Upper lobe of left lung (tissue), 6 donors: ENCODE measurements at regions not wholly inside any gene's neighbourhood (a gene's known extent, or its start where the extent isn't known, plus 50 kb on each side); places are given as distances from the start of the nearest gene placed in this dataset.

Source experiments
- ATAC-seq, 2 donors: fragments of 200-7000 bp; cut with Tn5 transposase; one replicate each; pipeline ENCODE4 v1.9.1; 2022; ENCODE audit warnings: mild to moderate bottlenecking in 2 of 2, moderate library complexity in 2 of 2; ENCODE audit not compliant: low FRiP score in 2 of 2
- DNase-seq, 2 donors: peaks; one replicate each; pipeline ENCODE4 v3.0.0-alpha.2; 2019 to 2020
- H3K27ac ChIP-seq, 4 donors: fragments of 200-600 bp; sonication (generic); one replicate each; pipeline ENCODE4 v1.5.1; 2016 to 2019
- H3K27me3 ChIP-seq, 4 donors: fragments of 200-600 bp; sonication (generic); one replicate each; pipeline ENCODE4 v1.5.1; 2017 to 2019
- H3K36me3 ChIP-seq, 4 donors: fragments of 200-600 bp; sonication (generic); one replicate each; pipeline ENCODE4 v1.5.1; 2016 to 2019
- H3K4me1 ChIP-seq, 4 donors: fragments of 200-600 bp; sonication (generic); one replicate each; pipeline ENCODE4 v1.5.1; 2018 to 2019
- H3K4me3 ChIP-seq, 4 donors: fragments of 200-600 bp; sonication (generic); one replicate each; pipeline ENCODE4 v1.5.1; 2017 to 2019; ENCODE audit warnings: mild to moderate bottlenecking in 2 of 4, moderate library complexity in 1 of 4
- H3K9me3 ChIP-seq, 4 donors: fragments of 200-600 bp; sonication (generic); one replicate each; pipeline ENCODE4 v1.5.1; 2018 to 2019
- EP300 ChIP-seq, 4 donors: sonication (generic); formaldehyde crosslinking; IDR thresholded peaks; one replicate each; pipeline ENCODE4 v1.5.1; 2017; ENCODE audit warnings: antibody characterized with exemption in 4 of 4, control low read depth in 2 of 4
- POLR2A ChIP-seq, 4 donors: fragments of 450-650 bp; IDR thresholded peaks; one replicate each; pipeline ENCODE4 v1.5.1; 2016 to 2017; ENCODE audit warnings: antibody characterized with exemption in 4 of 4, mild to moderate bottlenecking in 2 of 4
- POLR2AphosphoS5 ChIP-seq, 2 donors: sonication (generic); formaldehyde crosslinking; IDR thresholded peaks; one replicate each; pipeline ENCODE4 v1.5.1; 2017; ENCODE audit warnings: antibody characterized with exemption in 2 of 2
- WGBS, 2 donors: methylation state at CpG; one replicate each; pipeline ENCODE4 v1.1.5; 2017 to 2018; 5-methylcytosine and 5-hydroxymethylcytosine counted together
- TF ChIP-seq, protein P1 (sequence below), 6 experiments: fragments of 450-650 bp in 4 of 6; fragments of 200-600 bp in 2 of 6; sonication (generic) in 2 of 6; IDR thresholded peaks; one replicate each; pipeline ENCODE4 v1.5.1; 2016 to 2019; ENCODE audit warnings: antibody characterized with exemption in 6 of 6
- donor health status: DM: no; HTN: no; CAD: no; lungs with moderate emphysema.
- donor health status: DM: no; HTN: yes; CAD: no; lungs with severe emphysema.

GRCh38 chr2:238652053-238652770 lies 195.7 kb upstream of the TWIST2 start:
- H3K9me3 ChIP-seq, result no peaks in the 10 kb centered on the region

DNA sequence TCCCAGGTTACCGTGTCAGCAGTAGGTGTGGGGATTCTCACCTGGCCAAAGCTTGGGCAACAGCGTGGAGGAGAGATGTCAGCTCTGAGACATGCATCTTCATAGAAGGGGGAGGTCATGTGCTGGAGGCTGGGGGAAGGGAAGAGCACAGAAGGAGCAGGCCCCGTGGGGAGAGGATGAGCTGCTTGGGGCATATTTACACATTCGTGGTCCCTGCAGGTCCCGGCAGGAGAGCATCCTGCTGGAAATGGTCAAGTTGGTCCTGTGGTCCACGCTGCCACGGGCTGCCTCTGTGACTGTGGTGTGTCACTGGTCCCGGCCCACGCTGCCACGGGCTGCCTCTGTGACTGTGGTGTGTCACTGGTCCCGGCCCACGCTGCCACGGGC lies 195.1 kb upstream of the TWIST2 start:
- no peak overlapping the region for H3K27ac ChIP-seq
- no peaks in the 10 kb centered on the region for H3K27me3 ChIP-seq
- TF ChIP-seq EP300 (IDR thresholded peaks at IDR 0.05), result no peak
- no peak for TF ChIP-seq POLR2A (IDR thresholded peaks at IDR 0.05)
- DNase-seq, result no peak
- no peaks in the 10 kb centered on the region for H3K36me3 ChIP-seq
- H3K4me3 ChIP-seq, result no peak overlapping the region
- no peak for ATAC-seq
- no peaks in the 10 kb centered on the region for H3K4me1 ChIP-seq
- WGBS, 2 donors, result 87 to 91% methylated on average over 4 to 7 of the region's 13 CpGs
- H3K9me3 ChIP-seq, result no peaks in the 10 kb centered on the region

More at GRCh38 chr2:238652053-238652770, 195.7 kb upstream of the TWIST2 start:
- Histone ChIP-seq H3K36me3 (no peaks in the 10 kb centered on the region), H3K4me3 (no peak overlapping the region), H3K27me3 (no peaks in the 10 kb centered on the region), H3K4me1 (no peaks in the 10 kb centered on the region), H3K27ac (no peak overlapping the region)
- ATAC-seq, result no peak
- peak in 1 of 2 donors; percentile 43 for DNase-seq
- 87 to 92% methylated on average over 13 to 15 of the region's 15 CpGs for WGBS, 2 donors
- TF ChIP-seq, protein P1, sequence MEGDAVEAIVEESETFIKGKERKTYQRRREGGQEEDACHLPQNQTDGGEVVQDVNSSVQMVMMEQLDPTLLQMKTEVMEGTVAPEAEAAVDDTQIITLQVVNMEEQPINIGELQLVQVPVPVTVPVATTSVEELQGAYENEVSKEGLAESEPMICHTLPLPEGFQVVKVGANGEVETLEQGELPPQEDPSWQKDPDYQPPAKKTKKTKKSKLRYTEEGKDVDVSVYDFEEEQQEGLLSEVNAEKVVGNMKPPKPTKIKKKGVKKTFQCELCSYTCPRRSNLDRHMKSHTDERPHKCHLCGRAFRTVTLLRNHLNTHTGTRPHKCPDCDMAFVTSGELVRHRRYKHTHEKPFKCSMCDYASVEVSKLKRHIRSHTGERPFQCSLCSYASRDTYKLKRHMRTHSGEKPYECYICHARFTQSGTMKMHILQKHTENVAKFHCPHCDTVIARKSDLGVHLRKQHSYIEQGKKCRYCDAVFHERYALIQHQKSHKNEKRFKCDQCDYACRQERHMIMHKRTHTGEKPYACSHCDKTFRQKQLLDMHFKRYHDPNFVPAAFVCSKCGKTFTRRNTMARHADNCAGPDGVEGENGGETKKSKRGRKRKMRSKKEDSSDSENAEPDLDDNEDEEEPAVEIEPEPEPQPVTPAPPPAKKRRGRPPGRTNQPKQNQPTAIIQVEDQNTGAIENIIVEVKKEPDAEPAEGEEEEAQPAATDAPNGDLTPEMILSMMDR (IDR thresholded peaks at IDR 0.05), result no peak
- TF ChIP-seq EP300 (IDR thresholded peaks at IDR 0.05) (no peak), POLR2AphosphoS5 (IDR thresholded peaks at IDR 0.05) (no peak), POLR2A (IDR thresholded peaks at IDR 0.05) (no peak)

- Histone ChIP-seq H3K4me1 (no peaks in the 10 kb centered on the region), H3K4me3 (no peak overlapping the region), H3K27me3 (no peaks in the 10 kb centered on the region), H3K36me3 (no peaks in the 10 kb centered on the region), H3K9me3 (no peaks in the 10 kb centered on the region), H3K27ac (no peak overlapping the region)
- 84 to 85% methylated on average over 11 to 13 of the region's 13 CpGs for WGBS, 2 donors
- TF ChIP-seq, protein P1 (IDR thresholded peaks at IDR 0.05), result no peak
- no peak for TF ChIP-seq POLR2A (IDR thresholded peaks at IDR 0.05)
- TF ChIP-seq EP300 (IDR thresholded peaks at IDR 0.05), result no peak
- no peak for TF ChIP-seq POLR2AphosphoS5 (IDR thresholded peaks at IDR 0.05)
- no peak for DNase-seq
- no peak for ATAC-seq
Observed at GRCh38 chr2:238653431-238654109, 194.3 kb upstream of the TWIST2 start.

DNA sequence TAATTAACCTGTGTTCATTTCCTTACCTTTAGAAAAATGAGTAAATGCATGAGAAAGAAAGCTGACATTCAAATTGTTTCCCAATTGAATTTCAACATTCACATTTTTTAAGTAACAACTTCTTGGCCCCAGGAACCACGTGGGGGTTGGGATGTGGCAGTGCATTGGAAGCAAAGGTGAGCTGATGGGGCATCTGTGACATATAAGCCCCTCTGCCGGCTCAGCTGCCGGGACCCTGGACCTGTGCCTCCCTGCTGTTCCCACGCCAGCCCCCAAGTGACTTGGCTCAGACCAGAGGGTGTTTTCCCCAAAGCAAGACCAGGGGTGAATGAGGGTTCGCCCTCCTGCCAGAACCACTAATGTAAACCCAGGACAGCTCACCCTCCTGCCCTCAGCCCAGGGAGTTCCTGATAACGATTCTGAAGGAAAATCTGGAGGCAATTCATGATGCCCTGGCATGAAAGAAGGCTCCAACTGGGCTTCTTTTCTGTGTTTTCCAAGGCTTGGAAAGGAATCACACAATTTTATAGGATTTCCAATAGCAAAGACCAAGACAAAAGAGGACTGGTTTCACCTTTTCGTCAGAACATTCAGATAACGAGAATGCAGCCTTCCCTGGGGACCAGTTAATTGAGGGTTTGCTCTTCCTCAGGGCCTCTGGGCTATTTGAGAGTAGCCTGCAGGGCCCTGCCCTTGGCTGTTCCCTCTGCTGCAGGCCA lies 193.2 kb upstream of the TWIST2 start:
- H3K9me3 ChIP-seq, result no peaks in the 10 kb centered on the region
- DNase-seq (no peak), ATAC-seq (no peak)
- TF ChIP-seq POLR2A (IDR thresholded peaks at IDR 0.05), result no peak
- TF ChIP-seq EP300 (IDR thresholded peaks at IDR 0.05), result no peak
- TF ChIP-seq POLR2AphosphoS5 (IDR thresholded peaks at IDR 0.05), result no peak
- TF ChIP-seq, protein P1 (IDR thresholded peaks at IDR 0.05), result no peak
- 65 to 81% methylated on average over 5 to 8 of the region's 8 CpGs for WGBS, 2 donors
- H3K27ac ChIP-seq, result no peak overlapping the region
- no peaks in the 10 kb centered on the region for H3K36me3 ChIP-seq
- H3K4me1 ChIP-seq, result no peaks in the 10 kb centered on the region
- H3K4me3 ChIP-seq, result no peak overlapping the region
- no peaks in the 10 kb centered on the region for H3K27me3 ChIP-seq

GRCh38 chr2:238655198-238655860 lies 192.6 kb upstream of the TWIST2 start:
- WGBS, 2 donors, result 57 to 72% methylated on average over 4 to 7 of the region's 7 CpGs
- ATAC-seq (no peak), DNase-seq (no peak)
- H3K9me3 ChIP-seq, result no peaks in the 10 kb centered on the region
- H3K36me3 ChIP-seq, result no peaks in the 10 kb centered on the region
- H3K4me1 ChIP-seq, result no peaks in the 10 kb centered on the region
- no peak overlapping the region for H3K27ac ChIP-seq
- no peak for TF ChIP-seq POLR2AphosphoS5 (IDR thresholded peaks at IDR 0.05)
- TF ChIP-seq, protein P1 (IDR thresholded peaks at IDR 0.05), result no peak
- no peak for TF ChIP-seq EP300 (IDR thresholded peaks at IDR 0.05)
- TF ChIP-seq POLR2A (IDR thresholded peaks at IDR 0.05), result no peak
- no peaks in the 10 kb centered on the region for H3K27me3 ChIP-seq
- no peak overlapping the region for H3K4me3 ChIP-seq
